Germinal center (tissue), 1 donor: ENCODE measurements at regions not wholly inside any gene's neighbourhood (a gene's known extent, or its start where the extent isn't known, plus 50 kb on each side); places are given as distances from the start of the nearest gene placed in this dataset.
"Not testable (repeated sequence)": the region's sequence is repeated elsewhere in the genome, so short reads cannot be mapped to it uniquely, and the experiment has no call there.

Experiments used
- DNase-seq: peaks from one replicate; pipeline ENCODE4 v3.0.0; 2012; ENCODE audit warnings: mixed read lengths, low spot score

DNA sequence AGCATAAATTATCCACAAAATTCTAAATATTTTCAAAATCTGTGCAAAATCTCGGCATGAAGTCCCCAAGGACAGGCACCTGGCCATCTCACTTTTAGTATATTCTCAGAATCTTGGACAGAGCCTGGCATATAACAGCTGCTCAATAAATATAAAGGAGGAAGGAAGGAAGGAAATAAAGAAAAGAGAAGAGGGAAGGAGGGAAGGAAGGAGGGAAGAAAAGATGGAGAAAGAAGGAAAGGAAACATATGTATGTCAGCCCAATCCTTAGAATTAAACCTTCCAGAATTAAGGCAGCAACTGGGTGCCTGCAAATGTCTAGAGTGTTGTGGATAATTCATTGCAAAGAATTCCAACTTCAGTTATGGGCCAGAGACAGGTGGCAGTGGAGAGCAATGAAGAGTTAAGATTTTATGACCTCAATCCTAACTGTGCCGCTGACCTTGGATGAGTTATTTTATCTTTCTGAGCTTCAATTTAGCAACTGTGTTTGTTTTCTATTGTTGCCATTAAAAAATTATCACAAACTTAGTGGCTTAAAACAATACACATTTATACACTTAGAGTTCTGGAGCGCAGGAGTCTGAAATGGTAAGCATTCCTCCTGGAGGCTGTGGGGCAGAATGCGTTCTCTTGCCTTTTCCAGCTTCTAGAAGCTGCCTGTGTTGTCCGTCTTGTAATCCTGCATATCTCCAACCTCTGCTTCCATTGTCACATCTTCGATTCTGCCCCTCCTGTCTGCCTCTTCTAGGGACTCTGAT is 200.9 kb upstream of the MSX2 start:
- DNase-seq: no peak

DNA sequence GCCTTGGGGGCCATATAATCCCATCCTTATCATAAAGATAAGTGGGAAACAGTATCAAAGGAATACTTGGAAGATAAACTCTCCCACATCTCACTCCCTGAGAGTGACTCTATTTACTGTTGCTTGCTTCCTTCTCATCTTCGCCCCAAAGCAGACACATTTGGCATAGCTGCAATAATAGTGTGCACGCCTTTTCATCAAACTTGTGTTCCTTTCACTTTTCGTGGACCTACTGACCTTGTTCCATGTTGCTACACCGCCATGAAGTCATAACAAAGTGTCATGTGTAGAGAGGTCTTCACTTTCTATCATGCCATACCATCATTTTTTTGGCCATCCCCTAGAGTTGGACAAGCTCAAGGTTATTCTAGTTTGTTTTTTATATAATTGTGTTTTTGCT is 200.0 kb upstream of the MSX2 start:
- no peak for DNase-seq

DNA sequence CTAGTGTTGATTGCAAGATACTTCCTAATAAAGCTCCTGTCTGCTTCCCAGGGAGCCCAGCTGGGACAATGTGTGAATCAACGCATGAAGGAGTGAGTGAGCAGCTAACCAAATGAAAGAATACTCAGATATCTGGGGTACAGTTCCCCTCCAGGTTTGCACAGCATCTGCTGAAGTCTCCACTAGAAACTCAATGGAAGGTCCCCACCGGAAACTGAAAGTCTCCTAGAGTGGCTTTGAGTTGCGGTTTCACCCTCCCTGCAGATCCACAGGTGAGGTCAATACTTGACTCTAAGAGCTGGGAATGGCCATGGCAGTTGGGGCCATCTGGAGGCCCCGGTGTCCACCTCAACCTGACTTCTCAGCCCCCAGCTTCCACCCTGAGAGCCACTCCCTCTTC is 198.2 kb upstream of the MSX2 start:
- no peak for DNase-seq

DNA sequence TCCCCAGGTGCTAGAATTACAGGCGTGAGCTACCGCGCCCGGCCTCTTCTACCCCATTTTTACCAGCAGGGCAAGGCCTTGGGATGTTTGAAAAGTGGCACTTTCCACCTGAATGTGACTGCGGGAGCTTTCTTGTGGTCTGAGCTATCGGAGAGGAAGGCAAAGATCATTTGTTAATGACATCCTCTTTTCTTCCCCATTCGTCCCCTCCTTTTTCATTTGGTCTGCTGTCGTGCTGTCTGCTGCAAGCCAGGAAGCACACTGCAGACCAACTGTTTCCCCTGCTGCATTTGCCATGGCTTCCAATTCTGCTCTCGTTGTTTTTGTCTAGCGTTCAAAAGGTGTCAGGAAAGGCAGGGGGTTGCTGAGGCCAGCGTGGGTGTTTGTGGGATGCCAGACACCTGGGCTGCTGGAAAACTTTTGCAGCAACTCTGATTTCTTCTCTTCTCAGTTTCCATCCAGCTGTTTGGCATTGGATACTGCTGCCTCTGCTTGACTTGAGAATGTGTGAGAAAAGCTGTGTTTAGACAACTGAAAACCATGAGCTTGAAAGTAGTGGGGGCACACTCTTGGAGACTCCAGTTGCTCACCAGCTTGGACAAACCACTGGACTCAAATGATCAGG is 196.4 kb upstream of the MSX2 start:
- DNase-seq: no peak

DNA sequence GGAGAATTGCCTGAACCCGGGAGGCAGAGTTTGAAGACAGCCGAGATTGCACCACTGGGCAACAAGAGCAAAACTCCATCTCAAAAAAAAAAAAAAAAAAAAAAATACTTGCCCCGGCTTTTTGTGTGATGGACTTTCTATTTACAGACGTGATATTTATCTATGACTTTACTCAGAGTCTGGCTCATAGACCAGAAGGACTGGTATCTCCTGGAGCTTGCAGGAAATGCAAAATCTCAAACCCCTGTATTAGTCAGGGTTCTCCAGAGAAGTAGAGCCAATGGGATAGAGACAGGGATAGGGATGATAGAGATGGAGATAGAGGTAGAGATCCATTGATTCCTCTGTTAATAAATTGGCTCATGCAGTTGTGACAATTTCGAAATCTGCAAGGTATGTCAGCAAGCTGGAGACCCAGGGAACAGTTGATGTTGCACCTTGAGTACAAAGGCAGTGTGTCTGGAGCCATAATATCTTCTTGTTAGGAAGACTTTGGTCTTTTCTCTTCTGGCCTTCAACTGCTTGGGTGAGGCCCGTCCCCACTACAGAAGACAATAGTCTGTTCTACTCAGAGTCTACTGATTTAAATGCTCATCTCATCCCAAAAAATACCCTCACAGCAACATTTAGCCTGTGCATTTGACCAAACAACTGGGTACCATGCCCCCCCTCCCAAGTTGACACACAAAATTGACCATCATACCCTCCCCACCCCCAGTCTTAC is 195.4 kb upstream of the MSX2 start:
- no peak for DNase-seq

DNA sequence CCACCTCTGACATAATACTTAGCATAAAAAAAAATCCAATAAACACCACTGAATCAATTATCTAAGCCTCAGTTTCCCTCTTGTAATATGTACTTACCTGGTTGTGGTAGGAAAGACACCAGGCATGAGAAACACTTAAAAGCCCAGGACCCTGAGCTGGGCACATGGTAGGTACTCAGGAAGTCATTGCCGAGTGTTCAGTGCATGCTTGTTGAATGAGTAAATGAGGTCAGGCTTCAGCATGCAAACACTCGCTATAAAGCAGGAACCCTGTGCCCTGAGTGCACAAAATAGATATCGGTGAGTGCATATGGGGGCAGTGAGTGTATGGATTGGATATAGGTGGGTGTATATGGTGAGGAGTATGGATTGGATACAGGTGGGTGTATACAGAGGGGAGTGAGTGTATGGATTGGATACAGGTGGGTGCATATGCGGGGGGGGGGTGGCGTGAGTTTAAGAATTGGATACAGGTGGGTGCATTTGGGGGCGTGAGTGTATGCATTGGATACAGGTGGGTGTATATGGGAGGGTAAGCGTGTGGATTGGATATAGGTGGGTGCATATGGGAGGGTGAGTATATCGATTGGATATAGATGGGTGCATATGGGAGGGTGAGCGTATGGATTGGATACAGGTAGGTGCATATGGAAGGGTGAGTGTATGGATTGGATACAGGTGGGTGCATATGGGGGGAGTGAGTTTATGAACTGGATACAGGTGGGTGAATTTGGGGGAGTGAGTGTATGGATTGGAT is 194.3 kb upstream of the MSX2 start:
- no peak for DNase-seq

DNA sequence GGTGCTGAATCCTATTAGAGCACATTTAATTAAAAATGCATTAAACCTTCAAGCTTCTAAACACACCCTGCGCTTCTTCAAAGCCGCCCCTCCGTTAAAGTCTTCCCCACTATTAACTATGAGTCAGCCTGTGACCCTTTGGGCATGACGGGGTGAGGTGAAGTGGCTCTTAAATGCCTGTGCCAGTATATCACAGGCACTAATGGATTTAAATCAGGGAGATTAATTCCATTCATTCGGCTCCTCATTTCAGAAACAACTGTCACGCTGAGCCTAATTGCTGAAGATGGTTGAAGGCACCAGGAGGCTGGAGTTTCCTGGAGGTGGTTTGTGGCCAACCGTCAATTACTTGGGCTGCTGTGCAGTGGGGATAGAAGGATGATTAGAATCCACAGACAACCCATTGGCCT is 192.6 kb upstream of the MSX2 start:
- no peak for DNase-seq

DNA sequence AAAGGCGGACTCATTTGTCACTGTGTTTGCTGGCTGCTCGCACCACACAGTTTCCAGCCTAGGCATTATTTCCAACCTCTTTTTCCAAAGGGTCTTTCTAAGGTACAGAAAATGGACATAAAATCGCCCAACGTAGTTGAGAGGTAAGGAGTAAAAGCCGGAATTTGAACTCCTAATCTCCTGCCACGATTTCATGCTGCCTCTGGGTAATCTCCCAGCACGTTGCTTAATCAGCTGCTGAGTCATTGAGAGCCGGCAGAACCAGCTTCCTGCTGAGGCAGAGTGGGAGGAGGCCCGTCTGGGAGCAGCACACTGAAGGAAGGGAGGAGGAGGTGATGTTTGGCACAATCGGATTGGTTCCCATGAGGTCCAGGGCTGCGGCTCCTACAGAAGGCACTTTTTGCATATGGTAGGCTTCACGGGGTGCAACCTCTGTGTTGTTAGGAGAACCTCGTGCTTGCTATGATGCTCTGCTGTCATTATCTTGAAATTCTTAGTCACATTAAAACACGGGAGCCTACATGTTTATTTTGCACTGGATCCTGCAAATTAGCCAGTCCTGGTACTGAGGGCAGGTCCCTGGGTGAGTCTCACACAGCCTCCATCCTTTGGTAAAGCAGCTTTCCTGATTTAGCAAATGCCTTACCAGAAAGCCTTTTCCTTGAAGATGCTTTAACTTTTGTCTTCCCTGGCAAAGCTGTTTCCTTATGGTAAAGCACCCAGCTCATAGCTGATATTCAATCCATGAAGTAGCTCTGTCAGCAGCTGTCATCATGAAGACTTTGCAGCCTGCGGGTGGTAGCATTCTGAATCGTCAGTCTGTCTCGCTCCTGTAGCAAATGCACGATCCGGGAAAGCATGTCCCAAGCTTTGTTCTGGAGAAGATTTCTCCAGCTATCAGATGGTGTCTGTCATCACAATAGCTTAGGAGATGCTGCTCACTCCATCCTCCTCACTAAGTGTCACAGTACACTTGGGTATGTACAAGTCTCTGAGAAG is 191.6 kb upstream of the MSX2 start:
- no peak for DNase-seq

DNA sequence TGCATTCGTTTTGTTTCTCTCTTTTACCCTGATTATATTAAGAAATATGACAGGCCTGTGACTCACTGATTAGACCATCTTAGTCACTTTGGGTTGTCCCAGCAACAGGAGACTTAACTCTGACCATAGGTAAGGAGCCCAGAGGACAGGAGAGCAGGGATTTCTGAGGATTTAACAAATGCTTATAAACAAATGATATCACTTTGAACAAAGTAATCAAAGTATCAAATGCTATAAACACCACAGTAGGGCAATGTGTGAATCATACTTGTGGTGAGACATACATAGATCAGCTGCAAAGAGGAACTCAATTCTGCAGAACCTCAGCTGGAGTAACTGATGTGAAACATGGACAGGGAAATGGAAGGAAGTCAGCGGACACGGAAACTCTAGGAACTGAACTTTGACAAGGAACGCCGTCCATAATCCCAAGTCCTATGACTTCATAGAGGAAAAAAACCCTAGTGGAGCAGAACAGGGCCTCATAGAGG is 190.6 kb upstream of the MSX2 start:
- no peak for DNase-seq

DNA sequence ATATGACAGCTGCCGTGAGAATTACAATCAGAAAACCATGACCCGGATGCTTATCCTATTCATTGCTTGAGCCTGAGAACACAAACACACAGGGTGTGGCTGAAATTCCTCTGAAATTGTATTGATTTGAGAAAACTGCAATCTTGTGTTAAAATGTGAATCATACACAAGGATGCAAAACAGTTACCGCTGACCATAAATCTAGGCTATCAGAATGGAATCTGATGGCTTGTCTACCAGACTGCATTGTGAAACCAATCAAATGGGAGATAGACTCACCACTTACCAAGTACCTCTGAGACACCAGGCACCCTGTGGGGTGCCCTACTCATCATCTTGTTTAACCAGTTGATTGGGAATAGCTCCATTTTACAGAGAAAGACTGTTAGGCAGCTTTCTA is 188.7 kb upstream of the MSX2 start:
- DNase-seq: no peak

DNA sequence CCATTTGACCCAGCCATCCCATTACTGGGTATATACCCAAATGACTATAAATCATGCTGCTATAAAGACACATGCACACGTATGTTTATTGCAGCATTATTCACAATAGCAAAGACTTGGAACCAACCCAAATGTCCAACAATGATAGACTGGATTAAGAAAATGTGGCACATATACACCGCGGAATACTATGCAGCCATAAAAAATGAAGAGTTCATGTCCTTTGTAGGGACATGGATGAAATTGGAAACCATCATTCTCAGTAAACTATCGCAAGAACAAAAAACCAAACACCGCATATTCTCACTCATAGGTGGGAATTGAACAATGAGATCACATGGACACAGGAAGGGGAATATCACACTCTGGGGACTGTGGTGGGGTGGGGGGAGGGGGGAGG is 184.6 kb upstream of the MSX2 start:
- not testable (repeated sequence) for DNase-seq

DNA sequence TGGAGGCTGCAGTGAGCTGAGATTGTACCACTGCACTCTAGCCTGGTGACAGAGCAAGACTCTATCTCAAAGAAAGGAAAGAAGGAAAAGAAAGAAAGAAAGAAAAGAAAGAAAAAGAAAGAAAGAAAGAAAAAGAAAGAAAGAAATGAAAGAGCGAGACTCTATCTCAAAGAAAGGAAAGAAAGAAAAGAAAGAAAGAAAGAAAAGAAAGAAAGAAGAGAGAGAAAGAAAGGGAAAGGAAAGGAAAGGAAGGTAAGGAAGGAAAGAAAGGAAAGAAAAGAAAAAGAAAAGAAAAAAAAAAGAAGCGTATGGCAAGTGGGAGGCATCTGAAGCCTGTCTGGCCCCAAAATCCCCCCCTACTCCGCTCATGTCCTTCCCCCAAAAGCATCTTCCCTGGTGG is 182.3 kb upstream of the MSX2 start:
- no peak for DNase-seq

DNA sequence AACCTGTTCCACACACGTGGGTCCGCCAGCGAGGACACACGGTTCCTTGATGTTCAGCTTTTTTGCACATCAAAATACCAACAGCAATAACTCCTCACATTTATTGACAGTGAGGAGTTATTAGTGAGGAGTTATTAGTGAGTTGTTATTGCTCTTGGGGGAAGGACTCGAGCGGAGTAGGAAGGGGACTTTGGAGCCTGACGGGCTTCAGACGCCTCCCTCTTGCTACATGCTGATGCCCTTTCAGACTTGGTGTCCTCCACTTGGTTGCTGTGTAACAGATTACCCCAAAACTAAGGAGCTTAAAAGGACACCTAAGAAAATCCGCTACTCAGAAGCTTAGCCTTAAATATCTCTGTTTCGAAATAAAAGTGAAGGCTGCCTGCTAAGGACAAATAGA is 181.9 kb upstream of the MSX2 start:
- DNase-seq: no peak

DNA sequence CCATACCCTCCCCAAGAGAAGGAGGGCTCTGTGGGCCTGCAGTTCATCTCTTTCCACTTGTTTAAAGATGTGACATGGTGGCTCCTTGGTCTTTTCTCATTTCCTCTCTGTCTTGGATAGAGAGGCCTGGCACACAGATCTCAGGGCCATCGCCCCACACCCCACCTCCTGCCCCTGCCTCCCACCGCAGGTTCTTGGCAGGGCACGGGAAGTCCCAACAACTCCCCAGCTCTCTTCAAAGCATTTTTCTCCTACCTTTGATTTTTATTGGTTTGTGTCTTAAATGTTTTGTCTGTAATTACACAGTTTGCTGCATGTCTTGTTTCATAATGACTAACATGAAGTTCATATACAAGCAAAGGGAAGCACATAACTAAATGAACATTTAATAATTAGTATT is 178.5 kb upstream of the MSX2 start:
- DNase-seq: no peak

DNA sequence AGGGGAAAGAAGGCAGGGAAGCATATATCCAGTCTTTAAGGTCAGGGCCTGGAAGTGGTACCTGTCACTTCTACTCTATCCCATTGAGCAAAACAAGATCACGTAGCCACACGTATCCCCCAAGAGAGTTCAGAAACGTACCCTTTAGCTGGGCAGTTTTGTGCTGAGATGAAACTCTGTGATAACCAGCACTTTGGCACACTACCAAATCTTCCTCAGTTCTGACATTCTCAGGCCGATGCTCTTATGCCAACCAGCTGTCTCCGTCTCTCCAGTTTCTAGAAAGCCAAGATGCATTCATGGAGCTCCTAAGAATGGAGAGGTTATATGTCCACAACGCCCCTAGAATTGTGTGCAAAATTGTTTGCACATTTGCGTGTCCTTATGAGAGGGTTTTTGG is 176.6 kb upstream of the MSX2 start:
- no peak for DNase-seq

DNA sequence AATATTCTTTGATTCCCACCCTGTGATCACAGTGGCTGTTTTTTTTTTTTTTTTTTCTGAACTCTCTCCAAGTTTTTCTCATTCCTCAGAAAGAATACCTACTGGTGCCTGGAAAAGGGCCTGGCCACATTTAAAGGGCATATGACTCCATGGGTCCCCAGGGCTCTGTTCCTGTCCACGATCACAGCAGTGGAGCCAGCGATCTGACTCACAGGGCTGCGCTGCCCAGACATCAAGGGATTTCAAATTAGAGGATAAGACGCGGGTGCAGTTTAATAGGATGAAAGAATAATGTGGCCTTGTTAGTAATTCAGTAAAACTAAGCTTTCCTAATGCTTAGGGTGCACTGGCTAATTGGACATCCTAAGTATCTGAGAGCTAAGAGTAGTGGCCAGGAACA is 175.1 kb upstream of the MSX2 start:
- no peak for DNase-seq

DNA sequence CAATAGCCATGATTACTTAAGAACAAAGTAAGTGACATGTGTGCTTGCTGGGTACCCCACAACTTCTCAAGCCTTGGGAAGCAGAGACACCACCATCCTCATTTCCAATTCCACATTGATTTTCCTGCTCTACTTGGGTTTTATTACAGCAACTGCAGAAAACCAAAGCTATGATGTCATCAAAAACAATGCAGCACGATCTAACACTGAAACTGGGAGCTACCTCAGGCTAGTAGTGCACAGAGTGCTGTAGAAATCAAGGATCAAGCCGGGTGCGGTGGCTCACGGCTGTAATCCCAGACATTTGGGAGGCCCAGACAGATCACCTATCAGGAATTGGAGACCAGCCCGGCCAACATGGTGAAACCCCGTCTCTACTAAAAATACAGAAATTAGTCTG is 174.4 kb upstream of the MSX2 start:
- no peak for DNase-seq

DNA sequence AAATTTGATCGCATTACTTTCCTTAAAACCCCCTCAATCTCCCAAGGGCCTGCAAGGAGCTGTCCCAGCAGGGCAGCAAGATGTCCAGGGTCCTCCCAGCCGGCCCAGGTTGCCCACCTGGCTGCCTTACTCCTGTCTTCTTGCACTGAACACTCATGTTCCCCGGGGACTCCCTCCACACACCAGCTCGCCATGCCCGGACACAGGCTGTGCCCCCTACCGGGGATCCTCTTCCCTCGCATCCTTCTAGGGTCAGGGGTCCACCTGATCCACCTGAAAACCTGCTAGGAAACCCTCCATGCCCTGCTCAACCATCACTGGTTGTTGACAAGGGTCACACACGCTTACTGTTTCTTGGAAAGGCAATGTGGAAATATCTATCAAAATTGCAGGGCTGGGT is 172.0 kb upstream of the MSX2 start:
- DNase-seq: no peak

DNA sequence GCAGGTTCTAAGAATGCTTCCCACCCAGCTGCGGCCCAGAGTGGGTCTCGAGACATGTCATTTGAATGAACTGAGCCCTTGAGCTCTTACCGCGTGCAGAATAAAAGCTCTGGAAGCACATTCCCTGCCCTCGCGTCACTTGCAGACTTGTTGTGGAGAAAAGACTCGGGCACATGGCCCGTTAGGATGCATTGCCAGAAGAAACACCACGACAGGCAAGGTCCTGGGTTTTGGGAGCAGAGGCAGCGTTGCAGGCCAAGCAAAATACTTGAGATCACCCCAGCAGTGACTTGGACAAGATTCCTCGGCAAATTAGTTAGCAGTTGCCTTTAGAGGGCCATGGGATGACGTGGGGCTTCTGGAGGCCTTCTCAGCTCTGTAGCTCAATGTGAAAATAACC is 170.8 kb upstream of the MSX2 start:
- no peak for DNase-seq

DNA sequence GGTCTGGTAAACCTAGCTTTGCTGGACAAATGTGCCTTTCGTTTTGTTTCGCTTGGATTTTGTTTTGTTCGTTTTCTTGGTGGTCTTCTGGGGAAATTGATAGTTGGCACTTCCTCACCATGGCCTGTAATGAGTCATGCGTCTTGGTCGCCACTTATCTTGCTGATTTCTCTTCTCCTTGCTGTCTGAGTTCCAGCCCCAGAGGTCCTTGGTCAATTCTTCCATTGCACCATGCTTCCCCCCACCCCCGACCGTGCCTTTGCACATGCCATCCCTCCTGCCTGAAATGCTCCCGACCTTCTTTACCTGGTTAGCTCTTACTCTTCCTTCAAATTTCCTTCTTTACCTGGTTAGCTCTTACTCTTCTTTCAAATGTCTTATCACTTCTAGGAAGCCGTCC is 168.7 kb upstream of the MSX2 start:
- DNase-seq: no peak

DNA sequence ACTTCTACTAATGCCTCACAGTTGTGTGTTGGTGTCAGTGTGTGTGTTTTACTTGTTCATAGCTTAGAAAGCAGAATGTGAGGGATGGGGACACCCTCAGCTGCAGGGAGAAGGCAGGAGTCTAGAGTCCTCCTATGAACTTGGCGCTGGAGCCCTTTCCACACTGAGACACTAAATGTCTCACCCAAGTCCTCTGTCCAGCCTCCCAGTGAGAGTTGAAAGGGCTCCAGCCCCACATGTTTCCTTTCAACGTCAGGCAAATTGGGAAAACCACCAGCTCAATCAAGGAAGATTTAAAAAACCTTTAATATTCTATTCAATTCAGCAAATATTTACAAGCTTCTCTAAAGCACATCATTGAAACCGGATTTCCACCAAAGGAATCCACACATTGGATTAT is 167.6 kb upstream of the MSX2 start:
- no peak for DNase-seq
